Neural cell (in vitro differentiated cells): ENCODE measurements at regions not wholly inside any gene's neighbourhood (a gene's known extent, or its start where the extent isn't known, plus 50 kb on each side); places are given as distances from the start of the nearest gene placed in this dataset.

Experiments used
- CTCF ChIP-seq: fragments of 450-650 bp; IDR thresholded peaks from 2 replicates; pipeline ENCODE4 v1.5.1; 2014; ENCODE audit warnings: antibody characterized with exemption, mild to moderate bottlenecking, moderate library complexity; ENCODE audit not compliant: poor library complexity, severe bottlenecking
- EP300 ChIP-seq: fragments of 450-650 bp; conservative IDR thresholded peaks from 2 replicates; pipeline ENCODE4 v1.6.1; 2014; ENCODE audit warnings: antibody characterized with exemption, mild to moderate bottlenecking, moderate library complexity; ENCODE audit not compliant: poor library complexity, severe bottlenecking
- EZH2 ChIP-seq: fragments of 200-600, 300-800 bp; shearing (Covaris generic), sonication (generic); IDR thresholded peaks from 2 replicates; pipeline ENCODE4 v1.6.1; 2014; ENCODE audit warnings: antibody characterized with exemption, low read length, borderline replicate concordance, mild to moderate bottlenecking; ENCODE audit not compliant: insufficient read depth, poor library complexity, severe bottlenecking
- POLR2AphosphoS5 ChIP-seq: IDR thresholded peaks from 2 replicates; pipeline ENCODE4 v1.6.1; 2012
- RAD21 ChIP-seq: fragments of 450-650 bp; conservative IDR thresholded peaks from 2 replicates; pipeline ENCODE4 v1.6.1; 2014; ENCODE audit warnings: antibody characterized with exemption, mild to moderate bottlenecking, moderate library complexity
- REST ChIP-seq: IDR thresholded peaks from 2 replicates; pipeline ENCODE4 v1.6.1; 2012; ENCODE audit warnings: borderline replicate concordance
- TAF1 ChIP-seq: IDR thresholded peaks from 2 replicates; pipeline ENCODE4 v1.6.1; 2012; ENCODE audit warnings: low read depth

- TF ChIP-seq CTCF, result no peak
- TF ChIP-seq RAD21, result no peak
- TF ChIP-seq REST, result no peak
- TF ChIP-seq TAF1, result no peak
- no peak for TF ChIP-seq POLR2AphosphoS5
- TF ChIP-seq EZH2, result no peak
- no peak for TF ChIP-seq EP300
These were observed 106.9 kb downstream of the FAM50B start for GRCh38 chr6:3956054-3956453.
